ENCODE measurements at regions not wholly inside any gene's neighbourhood (a gene's known extent, or its start where the extent isn't known, plus 50 kb on each side); places are given as distances from the start of the nearest gene placed in this dataset.

GRCh38 chr14:22715186-22715812, 51.2 kb upstream of the OXA1L start:
- Histone ChIP-seq H3K4me2 (ENCODE audit: insufficient read depth, insufficient read length, low read length) (no peak overlapping the region), H3K79me2 (ENCODE audit: insufficient read depth, low read length) (no peaks in the 10 kb centered on the region), H3T11ph (ENCODE audit: low read length) (no peak overlapping the region), H2BK120ac (ENCODE audit: low read depth, low read length, poor library complexity, severe bottlenecking) (no peak overlapping the region), H3K23ac (ENCODE audit: insufficient read length, low read depth, low read length) (no peak overlapping the region), H2BK12ac (ENCODE audit: insufficient read length, low read depth, low read length) (no peak overlapping the region), H2AK5ac (ENCODE audit: insufficient read length, low read length) (no peak overlapping the region), H3K27ac (ENCODE audit: insufficient read length, low read depth, low read length) (no peak overlapping the region), H3K9ac (ENCODE audit: extremely low read depth, insufficient read length, low read length) (no peak overlapping the region), H2AFZ (ENCODE audit: low read length) (no peak overlapping the region), H3K18ac (ENCODE audit: insufficient read length, low read depth, low read length) (no peak overlapping the region), H3K27me3 (ENCODE audit: insufficient read depth, low read length) (no peaks in the 10 kb centered on the region), H3K9me3 (ENCODE audit: control insufficient read depth, low read depth, low read length) (no peaks in the 10 kb centered on the region), H4K20me1 (ENCODE audit: control insufficient read depth, insufficient read depth, insufficient read length) (no peaks in the 10 kb centered on the region), H2BK20ac (ENCODE audit: low read depth, low read length, poor library complexity, severe bottlenecking) (no peak overlapping the region), H4K8ac (replicated peaks; ENCODE audit: insufficient read length, low read depth, low read length) (no peak overlapping the region), H2BK5ac (ENCODE audit: insufficient read length, low read length) (no peak overlapping the region), H3K14ac (ENCODE audit: insufficient read depth, low read length) (no peak overlapping the region), H4K5ac (ENCODE audit: insufficient read length, low read depth, low read length) (no peak overlapping the region), H3K56ac (ENCODE audit: insufficient read length, low read depth, low read length) (no peak overlapping the region), H4K91ac (ENCODE audit: insufficient read length, low read depth, low read length) (no peak overlapping the region), H3K4me1 (ENCODE audit: insufficient read depth, low read length) (no peaks in the 10 kb centered on the region), H3K23me2 (ENCODE audit: insufficient read length, low read depth, low read length, poor library complexity, severe bottlenecking) (no peaks in the 10 kb centered on the region), H2BK15ac (ENCODE audit: low read depth, low read length) (no peak overlapping the region), H3K79me1 (ENCODE audit: insufficient read depth, low read depth, low read length, poor library complexity, severe bottlenecking) (no peaks in the 10 kb centered on the region), H3K4ac (ENCODE audit: low read depth, low read length) (no peak overlapping the region)
- DNase-seq: no peak
- Mint-ChIP-seq H3K36me3 (ENCODE audit: insufficient read depth in 1 of 3, low read depth in 3 of 3) (no peaks in the 10 kb centered on the region), H3K4me1 (peaks cover 2 to 7% of the 10 kb centered on the region in 2 experiments; a peak in 3 of 4 replicates), H3K9me3 (no peaks in the 10 kb centered on the region), H3K4me3 (no peak overlapping the region), H3K27ac (no peak overlapping the region), H3K27me3 (ENCODE audit: low read depth) (peaks cover 16% of the 10 kb centered on the region)
- WGBS (ENCODE audit: extremely low coverage, insufficient read length, low lambda C conversion rate): no CpG with 5 or more reads among the region's 8 CpGs
- no peak for TF ChIP-seq CTCF (conservative IDR thresholded peaks at IDR 0.05)

All from H9 (cell line).